SK-N-SH treated with all-trans-retinoic acid at 6 μM for 48 hours (cell line): ENCODE measurements at regions not wholly inside any gene's neighbourhood (a gene's known extent, or its start where the extent isn't known, plus 50 kb on each side); places are given as distances from the start of the nearest gene placed in this dataset.

Experiments
- ATAC-seq: fragments of 200-7000 bp; cut with Tn5 transposase; 3 replicates; pipeline ENCODE4 v1.9.1; 2020; ENCODE audit warnings: mild to moderate bottlenecking, moderate library complexity
- ARNTL ChIP-seq: fragments of 450-650 bp; formaldehyde crosslinking; IDR thresholded peaks from 2 replicates; pipeline ENCODE4 v1.5.0; 2020; ENCODE audit warnings: low read depth, mild to moderate bottlenecking, moderate library complexity, borderline replicate concordance
- BACH2 ChIP-seq: fragments of 250-450 bp; sonication (Bioruptor Pico); IDR thresholded peaks from 2 replicates; pipeline ENCODE4 v1.9.0; 2021; ENCODE audit warnings: mild to moderate bottlenecking, borderline replicate concordance
- CREB5 ChIP-seq: fragments of 250-450 bp; sonication (Bioruptor Pico); IDR thresholded peaks from 2 replicates; pipeline ENCODE4 v1.5.1; 2020; ENCODE audit warnings: low read depth, mild to moderate bottlenecking, moderate library complexity
- CSDC2 ChIP-seq: fragments of 250-450 bp; sonication (Bioruptor Pico); IDR thresholded peaks from 2 replicates; pipeline ENCODE4 v1.5.0; 2020; ENCODE audit warnings: mild to moderate bottlenecking, moderate library complexity
- CSRNP3 ChIP-seq: fragments of 250-450 bp; sonication (Bioruptor Pico); IDR thresholded peaks from 2 replicates; pipeline ENCODE4 v1.5.1; 2021; ENCODE audit warnings: mild to moderate bottlenecking, moderate library complexity
- ESRRG ChIP-seq: fragments of 250-450 bp; sonication (Bioruptor Pico); IDR thresholded peaks from 2 replicates; pipeline ENCODE4 v1.6.1; 2021; ENCODE audit warnings: mild to moderate bottlenecking
- ISL1 ChIP-seq: fragments of 250-450 bp; sonication (Bioruptor Pico); IDR thresholded peaks from 2 replicates; pipeline ENCODE4 v2.1.2; 2022; ENCODE audit warnings: mild to moderate bottlenecking, moderate library complexity
- OSR1 ChIP-seq: fragments of 250-450 bp; sonication (Bioruptor Pico); IDR thresholded peaks from 2 replicates; pipeline ENCODE4 v1.8.0; 2022; ENCODE audit warnings: moderate library complexity, mild to moderate bottlenecking, inconsistent platforms
- PATZ1 ChIP-seq: fragments of 250-450 bp; sonication (Bioruptor Pico); IDR thresholded peaks from 2 replicates; pipeline ENCODE4 v1.8.0; 2020; ENCODE audit warnings: mild to moderate bottlenecking, moderate library complexity, borderline replicate concordance
- POU6F1 ChIP-seq: fragments of 250-450 bp; sonication (Bioruptor Pico); IDR thresholded peaks from 2 replicates; pipeline ENCODE4 v1.8.0; 2021; ENCODE audit warnings: low read depth, mild to moderate bottlenecking, moderate library complexity, borderline replicate concordance
- PPARA ChIP-seq: fragments of 250-450 bp; sonication (Bioruptor Pico); IDR thresholded peaks from 2 replicates; pipeline ENCODE4 v1.5.0; 2020; ENCODE audit warnings: mild to moderate bottlenecking, borderline replicate concordance
- RARB ChIP-seq: fragments of 250-450 bp; sonication (Bioruptor Pico); IDR thresholded peaks from 2 replicates; pipeline ENCODE4 v1.8.0; 2021; ENCODE audit warnings: mild to moderate bottlenecking, moderate library complexity
- SNAI2 ChIP-seq: fragments of 250-450 bp; sonication (Bioruptor Pico); IDR thresholded peaks from 2 replicates; pipeline ENCODE4 v1.5.0; 2020; ENCODE audit warnings: mild to moderate bottlenecking, moderate library complexity
- TCF4 ChIP-seq: fragments of 250-450 bp; sonication (Bioruptor Pico); IDR thresholded peaks from 2 replicates; pipeline ENCODE4 v1.8.0; 2021; ENCODE audit warnings: mild to moderate bottlenecking, moderate library complexity, borderline replicate concordance
- TOX ChIP-seq: fragments of 250-450 bp; sonication (Bioruptor Pico); IDR thresholded peaks from 2 replicates; pipeline ENCODE4 v1.8.0; 2021; ENCODE audit warnings: mild to moderate bottlenecking, moderate library complexity, borderline replicate concordance
- TSHZ2 ChIP-seq: fragments of 250-450 bp; sonication (Bioruptor Pico); IDR thresholded peaks from 2 replicates; pipeline ENCODE4 v1.5.0; 2020; ENCODE audit warnings: mild to moderate bottlenecking, moderate library complexity
- ZC3H10 ChIP-seq: fragments of 250-450 bp; sonication (Bioruptor Pico); IDR thresholded peaks from 2 replicates; pipeline ENCODE4 v1.5.1; 2021; ENCODE audit warnings: mild to moderate bottlenecking, moderate library complexity
- ZFP3 ChIP-seq: fragments of 250-450 bp; sonication (Bioruptor Pico); IDR thresholded peaks from 2 replicates; pipeline ENCODE4 v1.5.0; 2020; ENCODE audit warnings: mild to moderate bottlenecking, moderate library complexity
- ZFP30 ChIP-seq: fragments of 450-650 bp; formaldehyde crosslinking; IDR thresholded peaks from 2 replicates; pipeline ENCODE4 v1.5.0; 2022; ENCODE audit warnings: mild to moderate bottlenecking, moderate library complexity
- ZNF565 ChIP-seq: fragments of 450-650 bp; formaldehyde crosslinking; conservative IDR thresholded peaks from 2 replicates; pipeline ENCODE4 v1.5.0; 2020; ENCODE audit warnings: low read depth, mild to moderate bottlenecking, moderate library complexity
- ZNF70 ChIP-seq: fragments of 450-650 bp; formaldehyde crosslinking; IDR thresholded peaks from 2 replicates; pipeline ENCODE4 v1.5.0; 2020; ENCODE audit warnings: mild to moderate bottlenecking, moderate library complexity
- ZNF8 ChIP-seq: fragments of 450-650 bp; formaldehyde crosslinking; IDR thresholded peaks from 2 replicates; pipeline ENCODE4 v1.5.0; 2020; ENCODE audit warnings: mild to moderate bottlenecking, moderate library complexity

GRCh38 chr13:91117351-91117750 is 230.1 kb upstream of the MIR17HG start:
- ATAC-seq: no peak
- no peak for TF ChIP-seq TCF4

GRCh38 chr13:91119643-91120042 is 227.8 kb upstream of the MIR17HG start:
- TF ChIP-seq ZNF8 (CRISPR knock-in tag): no peak
- no peak for TF ChIP-seq ESRRG
- TF ChIP-seq BACH2 (CRISPR knock-in tag): no peak
- TF ChIP-seq ZFP3: no peak
- no peak for TF ChIP-seq ZC3H10 (CRISPR knock-in tag)
- TF ChIP-seq ZFP30 (CRISPR knock-in tag): no peak
- TF ChIP-seq PATZ1 (CRISPR knock-in tag): no peak
- no peak for TF ChIP-seq SNAI2 (CRISPR knock-in tag)
- TF ChIP-seq OSR1: no peak
- TF ChIP-seq RARB (CRISPR knock-in tag): no peak
- no peak for TF ChIP-seq ZNF565 (CRISPR knock-in tag)
- no peak for TF ChIP-seq TOX (CRISPR knock-in tag)
- ATAC-seq: no peak

GRCh38 chr13:91122766-91123165 is 224.7 kb upstream of the MIR17HG start:
- TF ChIP-seq TCF4: no peak
- no peak for TF ChIP-seq SNAI2 (CRISPR knock-in tag)
- TF ChIP-seq OSR1: no peak
- TF ChIP-seq CSDC2 (CRISPR knock-in tag): no peak
- TF ChIP-seq ZC3H10 (CRISPR knock-in tag): no peak
- no peak for TF ChIP-seq BACH2 (CRISPR knock-in tag)
- no peak for TF ChIP-seq ISL1 (CRISPR knock-in tag)
- no peak for TF ChIP-seq POU6F1 (CRISPR knock-in tag)
- TF ChIP-seq ESRRG: no peak
- TF ChIP-seq CSRNP3: no peak
- no peak for TF ChIP-seq ZFP30 (CRISPR knock-in tag)
- no peak for TF ChIP-seq RARB (CRISPR knock-in tag)
- no peak for TF ChIP-seq TOX (CRISPR knock-in tag)
- no peak for TF ChIP-seq ZNF8 (CRISPR knock-in tag)
- no peak for TF ChIP-seq TSHZ2
- TF ChIP-seq ARNTL (CRISPR knock-in tag): no peak
- TF ChIP-seq ZNF70 (CRISPR knock-in tag): no peak
- no peak for TF ChIP-seq PPARA (CRISPR knock-in tag)
- no peak for TF ChIP-seq CREB5 (CRISPR knock-in tag)
- no peak for TF ChIP-seq ZFP3
- ATAC-seq: no peak
